ENCODE measurements at regions not wholly inside any gene's neighbourhood (a gene's known extent, or its start where the extent isn't known, plus 50 kb on each side); places are given as distances from the start of the nearest gene placed in this dataset.

GRCh38 chr1:65020774-65021173, 54.4 kb upstream of the JAK1 start:
- H3K36me3 ChIP-seq, result no peaks in the 10 kb centered on the region
- no peak overlapping the region for H3K27ac ChIP-seq
- no peaks in the 10 kb centered on the region for H3K4me1 ChIP-seq (ENCODE audit: control insufficient read depth in 1 of 2, insufficient read depth in 1 of 2, low read depth in 1 of 2, low read length in 1 of 2)
- H3K4me3 ChIP-seq (ENCODE audit: low read depth in 1 of 2, low read length in 1 of 2), result no peak overlapping the region
- H3K9me3 ChIP-seq, result no peaks in the 10 kb centered on the region
- no peaks in the 10 kb centered on the region for H3K27me3 ChIP-seq
- no peak for TF ChIP-seq CTCF (IDR thresholded peaks at IDR 0.05)

GRCh38 chr1:65021795-65022194, 55.4 kb upstream of the JAK1 start:
- H3K27me3 ChIP-seq, result no peaks in the 10 kb centered on the region
- H3K4me3 ChIP-seq (ENCODE audit: low read depth in 1 of 2, low read length in 1 of 2), result no peak overlapping the region
- no peak overlapping the region for H3K27ac ChIP-seq
- H3K9me3 ChIP-seq, result no peaks in the 10 kb centered on the region
- TF ChIP-seq CTCF (IDR thresholded peaks at IDR 0.05), result no peak
- H3K4me1 ChIP-seq (ENCODE audit: control insufficient read depth in 1 of 2, insufficient read depth in 1 of 2, low read depth in 1 of 2, low read length in 1 of 2), result peaks cover 0 to 6% of the 10 kb centered on the region in 2 experiments
- H3K36me3 ChIP-seq, result no peaks in the 10 kb centered on the region

- no peak for TF ChIP-seq CTCF (IDR thresholded peaks at IDR 0.05)
- Histone ChIP-seq H3K27me3 (no peaks in the 10 kb centered on the region), H3K9me3 (no peaks in the 10 kb centered on the region), H3K36me3 (no peaks in the 10 kb centered on the region), H3K4me3 (ENCODE audit: low read depth in 1 of 2, low read length in 1 of 2) (no peak overlapping the region), H3K27ac (no peak overlapping the region), H3K4me1 (ENCODE audit: control insufficient read depth in 1 of 2, insufficient read depth in 1 of 2, low read depth in 1 of 2, low read length in 1 of 2) (peaks cover 0 to 6% of the 10 kb centered on the region in 2 experiments)
Measured at GRCh38 chr1:65022216-65022615, 55.9 kb upstream of the JAK1 start.

GRCh38 chr1:65025794-65026193, 59.4 kb upstream of the JAK1 start:
- Histone ChIP-seq H3K9me3 (no peaks in the 10 kb centered on the region), H3K27me3 (no peaks in the 10 kb centered on the region), H3K27ac (no peak overlapping the region), H3K4me3 (ENCODE audit: low read depth in 1 of 2, low read length in 1 of 2) (no peak overlapping the region), H3K36me3 (no peaks in the 10 kb centered on the region), H3K4me1 (ENCODE audit: control insufficient read depth in 1 of 2, insufficient read depth in 1 of 2, low read depth in 1 of 2, low read length in 1 of 2) (peaks cover 0 to 6% of the 10 kb centered on the region in 2 experiments)
- no peak for TF ChIP-seq CTCF (IDR thresholded peaks at IDR 0.05)

GRCh38 chr1:65026235-65026634, 59.9 kb upstream of the JAK1 start:
- Histone ChIP-seq H3K9me3 (no peaks in the 10 kb centered on the region), H3K27ac (no peak overlapping the region), H3K4me1 (ENCODE audit: control insufficient read depth in 1 of 2, insufficient read depth in 1 of 2, low read depth in 1 of 2, low read length in 1 of 2) (peaks cover 0 to 6% of the 10 kb centered on the region in 2 experiments), H3K36me3 (no peaks in the 10 kb centered on the region), H3K27me3 (no peaks in the 10 kb centered on the region), H3K4me3 (ENCODE audit: low read depth in 1 of 2, low read length in 1 of 2) (no peak overlapping the region)
- TF ChIP-seq CTCF (IDR thresholded peaks at IDR 0.05), result no peak
